Coronary artery (tissue), 2 donors: ENCODE measurements at regions not wholly inside any gene's neighbourhood (a gene's known extent, or its start where the extent isn't known, plus 50 kb on each side); places are given as distances from the start of the nearest gene placed in this dataset.
A peak's percentile ranks its signal among the peaks of the same experiment; 100 is the strongest.
"Not testable (repeated sequence)": the region's sequence is repeated elsewhere in the genome, so short reads cannot be mapped to it uniquely, and the experiment has no call there.

Source experiments
- DNase-seq: peaks from one replicate; pipeline ENCODE4 v3.0.0-alpha.2; 2017; ENCODE audit warnings: low spot score
- H3K27ac ChIP-seq, 2 donors: fragments of 200-600 bp; sonication (generic); one replicate each; pipeline ENCODE4 v1.5.1; 2016 to 2019
- H3K4me3 ChIP-seq: fragments of 200-600 bp; sonication (generic); 2 replicates; pipeline ENCODE4 v1.5.1; 2016; ENCODE audit warnings: mild to moderate bottlenecking, moderate library complexity
- TF ChIP-seq, protein P1 (sequence below): fragments of 200-600 bp; sonication (generic); IDR thresholded peaks from one replicate; pipeline ENCODE4 v1.5.1; 2019; ENCODE audit warnings: antibody characterized with exemption

- peak; percentile 56 for DNase-seq
- not testable (repeated sequence) for H3K27ac ChIP-seq, H3K4me3 ChIP-seq
These were observed 188.8 kb downstream of the NPIPB11 start for GRCh38 chr16:29217752-29218126.

DNA sequence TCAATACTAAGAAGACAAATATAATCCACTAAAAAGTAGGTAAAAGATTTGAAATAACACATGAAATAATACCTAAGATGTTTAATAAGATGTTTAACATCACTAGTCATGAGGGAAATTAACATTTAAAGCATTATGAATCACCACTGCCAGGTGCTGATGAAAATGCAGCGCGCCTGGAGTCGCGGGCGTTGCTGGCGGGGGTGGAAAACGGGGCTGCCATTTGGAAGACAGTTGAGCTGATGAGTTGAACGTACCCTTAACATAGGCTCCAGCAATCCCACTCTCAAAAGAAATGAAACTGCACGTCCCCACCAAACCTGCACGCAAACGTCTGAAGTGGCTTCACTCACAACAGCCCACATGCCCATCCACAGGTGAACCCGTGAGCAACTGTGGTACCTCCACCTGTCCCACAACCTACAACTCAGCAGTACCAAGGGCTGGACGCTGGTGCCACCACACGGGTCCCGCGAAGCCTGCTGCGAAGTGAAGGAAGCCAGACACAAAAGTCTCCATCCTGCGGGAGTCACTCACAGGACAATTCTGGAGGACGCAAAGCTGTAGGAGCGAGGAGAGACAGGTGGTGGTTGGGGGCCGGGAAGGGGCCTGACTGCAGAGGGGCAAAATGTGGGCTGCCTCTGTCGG lies 189.3 kb downstream of the NPIPB11 start:
- not testable (repeated sequence) for H3K27ac ChIP-seq, H3K4me3 ChIP-seq
- DNase-seq: peak; percentile 26

DNA sequence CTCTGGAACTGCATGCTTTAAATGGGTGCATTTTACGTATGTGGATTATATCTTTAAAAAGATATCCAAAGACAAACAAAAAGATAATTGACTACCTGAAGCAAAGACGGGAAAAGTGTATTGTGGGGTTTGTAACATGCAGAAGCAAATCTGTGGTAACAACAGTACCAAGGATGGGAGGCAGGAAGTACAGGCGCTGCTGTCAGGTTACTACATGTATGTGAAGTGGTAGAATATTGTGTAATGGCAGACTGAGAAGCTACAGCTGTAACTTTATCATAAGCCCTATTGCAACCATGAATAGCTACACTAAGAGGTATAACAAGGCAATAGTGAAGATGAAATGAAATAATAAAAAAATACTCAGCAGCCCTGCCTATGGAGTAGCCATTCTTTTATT lies 192.7 kb downstream of the NPIPB11 start:
- not testable (repeated sequence) for H3K27ac ChIP-seq, DNase-seq, H3K4me3 ChIP-seq

GRCh38 chr16:29213251-29213650 lies 193.3 kb downstream of the NPIPB11 start:
- not testable (repeated sequence) for H3K27ac ChIP-seq, H3K4me3 ChIP-seq
- peak; percentile 31 for DNase-seq

GRCh38 chr16:29212084-29213027 lies 194.2 kb downstream of the NPIPB11 start:
- H3K27ac ChIP-seq, H3K4me3 ChIP-seq: not testable (repeated sequence)
- DNase-seq: peak; percentile 41

GRCh38 chr16:29211456-29211855 lies 195.1 kb downstream of the NPIPB11 start:
- peak; percentile 65 for DNase-seq
- H3K27ac ChIP-seq, H3K4me3 ChIP-seq: not testable (repeated sequence)

- peak; percentile 19 for DNase-seq
- not testable (repeated sequence) for H3K4me3 ChIP-seq, H3K27ac ChIP-seq
These were observed 196.0 kb downstream of the NPIPB11 start for GRCh38 chr16:29210299-29211150.

DNA sequence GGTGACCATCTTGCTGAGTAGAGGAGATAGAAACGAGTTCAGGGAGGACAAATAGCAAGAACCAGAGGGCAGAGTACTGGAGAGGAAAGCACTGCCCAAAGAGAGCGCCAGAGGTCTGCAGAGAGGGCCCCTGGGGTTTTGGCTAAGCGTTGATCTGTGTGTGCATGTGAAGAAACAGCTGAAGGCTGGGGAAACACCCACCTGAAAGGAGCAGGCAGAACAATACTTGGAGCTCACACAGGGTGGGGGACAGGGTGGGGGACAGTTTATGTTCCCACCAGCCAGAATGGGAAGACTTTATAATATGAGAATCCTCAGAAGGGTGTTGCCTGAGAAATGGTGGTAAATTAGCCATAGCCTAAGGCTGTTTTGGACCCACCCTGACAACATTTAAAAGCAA lies 200.4 kb downstream of the NPIPB11 start:
- H3K4me3 ChIP-seq, H3K27ac ChIP-seq: not testable (repeated sequence)
- DNase-seq: peak; percentile 12

GRCh38 chr16:29205151-29205550 lies 201.4 kb downstream of the NPIPB11 start:
- DNase-seq: peak; percentile 22
- not testable (repeated sequence) for H3K27ac ChIP-seq, H3K4me3 ChIP-seq

- DNase-seq: peak; percentile 17
- no peak overlapping the region for H3K4me3 ChIP-seq
- H3K27ac ChIP-seq: no peak overlapping the region
- TF ChIP-seq, protein P1, sequence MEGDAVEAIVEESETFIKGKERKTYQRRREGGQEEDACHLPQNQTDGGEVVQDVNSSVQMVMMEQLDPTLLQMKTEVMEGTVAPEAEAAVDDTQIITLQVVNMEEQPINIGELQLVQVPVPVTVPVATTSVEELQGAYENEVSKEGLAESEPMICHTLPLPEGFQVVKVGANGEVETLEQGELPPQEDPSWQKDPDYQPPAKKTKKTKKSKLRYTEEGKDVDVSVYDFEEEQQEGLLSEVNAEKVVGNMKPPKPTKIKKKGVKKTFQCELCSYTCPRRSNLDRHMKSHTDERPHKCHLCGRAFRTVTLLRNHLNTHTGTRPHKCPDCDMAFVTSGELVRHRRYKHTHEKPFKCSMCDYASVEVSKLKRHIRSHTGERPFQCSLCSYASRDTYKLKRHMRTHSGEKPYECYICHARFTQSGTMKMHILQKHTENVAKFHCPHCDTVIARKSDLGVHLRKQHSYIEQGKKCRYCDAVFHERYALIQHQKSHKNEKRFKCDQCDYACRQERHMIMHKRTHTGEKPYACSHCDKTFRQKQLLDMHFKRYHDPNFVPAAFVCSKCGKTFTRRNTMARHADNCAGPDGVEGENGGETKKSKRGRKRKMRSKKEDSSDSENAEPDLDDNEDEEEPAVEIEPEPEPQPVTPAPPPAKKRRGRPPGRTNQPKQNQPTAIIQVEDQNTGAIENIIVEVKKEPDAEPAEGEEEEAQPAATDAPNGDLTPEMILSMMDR: no peak
These were observed 201.7 kb downstream of the NPIPB11 start for GRCh38 chr16:29204806-29205135.

GRCh38 chr16:29203933-29204805 lies 202.3 kb downstream of the NPIPB11 start:
- H3K4me3 ChIP-seq: not testable (repeated sequence)
- peak; percentile 31 for DNase-seq
- peak overlapping the region in 1 of 2 donors; percentile 72 for H3K27ac ChIP-seq

DNA sequence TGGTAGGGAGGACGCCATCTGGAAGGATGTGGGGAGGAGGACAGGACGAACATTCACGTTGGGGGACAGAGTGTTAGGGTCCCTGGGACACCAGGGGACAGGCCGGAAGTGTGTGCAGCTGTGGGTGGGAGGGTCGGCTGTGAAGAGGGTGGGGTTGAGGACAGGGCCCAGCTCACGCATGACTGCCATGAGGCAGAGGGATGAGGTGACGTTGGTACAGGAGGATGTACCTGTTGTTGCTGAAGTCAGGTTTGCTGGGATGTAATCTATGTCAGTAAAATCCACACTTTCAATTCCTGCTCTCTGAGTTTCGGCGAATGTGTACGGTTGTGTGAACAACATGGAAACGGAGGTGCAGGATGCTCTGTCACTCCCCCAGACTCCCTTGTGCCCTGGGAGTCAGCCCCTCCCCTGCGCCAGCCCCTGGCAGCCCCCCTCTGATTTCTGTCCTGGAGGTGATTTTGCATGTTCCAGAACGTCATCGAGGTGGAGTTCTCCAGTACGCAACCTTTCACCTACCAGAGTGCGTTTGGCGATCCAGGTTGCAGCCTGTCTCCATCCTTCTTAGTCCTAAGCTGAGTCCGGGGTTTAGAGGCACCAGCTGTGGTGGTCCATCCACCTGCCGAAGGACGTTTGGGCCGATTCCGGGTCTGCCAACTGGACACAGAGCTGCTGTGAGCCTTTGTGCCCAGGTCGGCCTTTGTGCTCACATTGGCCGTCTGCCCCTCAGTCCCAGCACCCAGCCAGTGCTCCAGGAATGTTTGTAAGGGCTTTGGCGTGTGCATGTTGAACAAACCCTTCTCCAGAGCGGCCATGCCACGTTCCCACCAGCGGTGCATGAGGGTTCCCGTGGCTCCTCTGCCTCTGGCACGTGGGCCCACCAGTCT lies 203.2 kb downstream of the NPIPB11 start:
- peak overlapping the region in 1 of 2 donors; percentile 72 for H3K27ac ChIP-seq
- not testable (repeated sequence) for H3K4me3 ChIP-seq
- peak; percentile 65 for DNase-seq

DNA sequence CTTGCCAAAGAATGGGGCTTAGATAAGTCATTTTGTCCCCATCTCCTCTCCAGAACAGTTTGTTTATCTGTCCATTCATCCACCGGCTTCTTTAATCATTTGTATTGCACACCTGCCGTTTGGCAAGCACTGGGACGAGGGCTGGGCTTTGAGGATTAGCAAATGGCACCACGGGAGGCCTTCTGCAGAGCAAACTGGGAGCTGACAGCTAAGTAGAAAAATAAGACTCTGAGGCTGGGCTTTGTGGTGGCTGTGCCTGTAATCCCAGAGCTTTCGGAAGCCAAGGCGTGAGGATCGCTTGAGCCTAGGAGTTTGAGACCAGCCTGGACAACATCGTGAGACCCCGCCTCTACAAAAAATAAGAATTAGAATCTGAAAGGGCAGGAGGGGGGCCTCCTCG lies 203.9 kb downstream of the NPIPB11 start:
- peak overlapping the region in 1 of 2 donors; percentile 72 for H3K27ac ChIP-seq
- not testable (repeated sequence) for H3K4me3 ChIP-seq
- peak; percentile 52 for DNase-seq

DNA sequence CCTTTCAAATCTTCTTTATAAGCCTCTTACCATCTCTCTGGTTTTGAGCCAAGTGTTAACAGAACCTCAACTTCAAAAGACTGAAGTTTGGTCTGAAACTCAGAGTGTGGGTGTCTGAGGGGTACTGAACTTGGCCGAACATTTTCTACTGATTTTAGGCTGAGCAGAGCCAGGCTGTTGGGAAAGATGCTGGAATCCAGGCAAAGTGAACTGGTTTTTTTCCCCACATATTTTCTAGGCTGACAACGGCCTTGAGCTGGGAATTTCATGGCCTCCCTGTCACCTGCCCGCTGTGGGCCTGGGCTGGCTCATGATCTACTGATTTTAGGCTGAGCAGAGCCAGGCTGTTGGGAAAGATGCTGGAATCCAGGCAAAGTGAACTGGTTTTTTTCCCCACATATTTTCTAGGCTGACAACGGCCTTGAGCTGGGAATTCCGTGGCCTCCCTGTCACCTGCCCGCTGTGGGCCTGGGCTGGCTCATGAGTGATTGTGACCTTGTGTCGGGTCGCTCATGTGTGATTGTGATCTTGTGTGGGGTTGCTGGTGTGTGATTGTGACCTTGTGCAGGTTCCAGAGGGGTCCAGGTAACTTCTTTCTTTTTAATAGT lies 204.4 kb downstream of the NPIPB11 start:
- DNase-seq: peak; percentile 71
- peak overlapping the region; percentile 27 to 72 for H3K27ac ChIP-seq
- not testable (repeated sequence) for H3K4me3 ChIP-seq

- not testable (repeated sequence) for H3K4me3 ChIP-seq
- H3K27ac ChIP-seq: peak overlapping the region; percentile 27 to 72
- DNase-seq: peak; percentile 81
These were observed 205.1 kb downstream of the NPIPB11 start for GRCh38 chr16:29201296-29202024.
